Cardiac muscle cell (in vitro differentiated cells and primary cell): ENCODE measurements at regions not wholly inside any gene's neighbourhood (a gene's known extent, or its start where the extent isn't known, plus 50 kb on each side); places are given as distances from the start of the nearest gene placed in this dataset.

Experiments
- DNase-seq, 2 donors: peaks; one replicate each; pipeline versions ENCODE4 v3.0.0 to v3.0.0-alpha.2; 2010 to 2017; ENCODE audit warnings: low read depth in 1 of 2, low spot score in 1 of 2
- H3K27ac ChIP-seq: fragments of 200-600 bp; sonication (generic); 2 replicates; pipeline ENCODE4 v1.5.1; 2016
- H3K27me3 ChIP-seq: fragments of 200-600 bp; sonication (generic); 2 replicates; pipeline ENCODE4 v1.6.0; 2016; ENCODE audit warnings: control low read depth
- H3K36me3 ChIP-seq: fragments of 200-600 bp; sonication (generic); 2 replicates; pipeline ENCODE4 v1.5.1; 2016; ENCODE audit warnings: control low read depth
- H3K4me1 ChIP-seq: fragments of 200-600 bp; sonication (generic); 2 replicates; pipeline ENCODE4 v1.8.1; 2017; ENCODE audit warnings: low read depth, mild to moderate bottlenecking, mixed run types
- H3K4me3 ChIP-seq: fragments of 200-600 bp; sonication (generic); 2 replicates; pipeline ENCODE4 v1.5.1; 2016; ENCODE audit warnings: mild to moderate bottlenecking
- H3K9me3 ChIP-seq: fragments of 200-600 bp; sonication (generic); 2 replicates; pipeline ENCODE4 v1.5.1; 2017; ENCODE audit warnings: low read depth, mild to moderate bottlenecking, control low read depth
- CTCF ChIP-seq: IDR thresholded peaks from 2 replicates; pipeline ENCODE4 v1.5.1; 2012; ENCODE audit warnings: low read depth, mild to moderate bottlenecking, low read length

- no peak for TF ChIP-seq CTCF
- no peak overlapping the region for H3K27ac ChIP-seq
- no peaks in the 10 kb centered on the region for H3K36me3 ChIP-seq
- no peak overlapping the region for H3K4me3 ChIP-seq
- H3K27me3 ChIP-seq = no peaks in the 10 kb centered on the region
- no peaks in the 10 kb centered on the region for H3K4me1 ChIP-seq
- peak in 1 of 2 donors; percentile 72 for DNase-seq
- no peaks in the 10 kb centered on the region for H3K9me3 ChIP-seq
These were observed 187.2 kb downstream of the SHQ1 start for GRCh38 chr3:72661115-72661457.

- DNase-seq = no peak
- no peak for TF ChIP-seq CTCF
- peaks cover 2% of the 10 kb centered on the region for H3K27me3 ChIP-seq
- no peak overlapping the region for H3K27ac ChIP-seq
- no peaks in the 10 kb centered on the region for H3K4me1 ChIP-seq
- no peaks in the 10 kb centered on the region for H3K36me3 ChIP-seq
- H3K4me3 ChIP-seq = no peak overlapping the region
- no peaks in the 10 kb centered on the region for H3K9me3 ChIP-seq
These were observed 187.8 kb downstream of the SHQ1 start for GRCh38 chr3:72660270-72661114.

GRCh38 chr3:72659596-72659995, 188.6 kb downstream of the SHQ1 start:
- Histone ChIP-seq H3K4me1 (no peaks in the 10 kb centered on the region), H3K27me3 (peaks cover 6% of the 10 kb centered on the region), H3K9me3 (no peaks in the 10 kb centered on the region), H3K4me3 (no peak overlapping the region), H3K36me3 (no peaks in the 10 kb centered on the region), H3K27ac (no peak overlapping the region)
- no peak for DNase-seq
- TF ChIP-seq CTCF = no peak

GRCh38 chr3:72659188-72659587, 189.1 kb downstream of the SHQ1 start:
- Histone ChIP-seq H3K27ac (no peak overlapping the region), H3K36me3 (no peaks in the 10 kb centered on the region), H3K4me3 (no peak overlapping the region), H3K4me1 (no peaks in the 10 kb centered on the region), H3K9me3 (no peaks in the 10 kb centered on the region), H3K27me3 (peaks cover 6% of the 10 kb centered on the region)
- DNase-seq = no peak
- no peak for TF ChIP-seq CTCF

- no peak overlapping the region for H3K27ac ChIP-seq
- DNase-seq = no peak
- H3K4me1 ChIP-seq = no peaks in the 10 kb centered on the region
- H3K9me3 ChIP-seq = no peaks in the 10 kb centered on the region
- no peak for TF ChIP-seq CTCF
- no peak overlapping the region for H3K4me3 ChIP-seq
- H3K36me3 ChIP-seq = no peaks in the 10 kb centered on the region
- peaks cover 6% of the 10 kb centered on the region for H3K27me3 ChIP-seq
These were observed 189.7 kb downstream of the SHQ1 start for GRCh38 chr3:72658466-72659100.
